Endothelial cell (in vitro differentiated cells): ENCODE measurements at regions not wholly inside any gene's neighbourhood (a gene's known extent, or its start where the extent isn't known, plus 50 kb on each side); places are given as distances from the start of the nearest gene placed in this dataset.

Experiments used
- DNase-seq: peaks from one replicate; pipeline ENCODE4 v3.0.0; 2021; ENCODE audit warnings: low spot score
- H3K27ac Mint-ChIP-seq: one replicate; pipeline ENCODE4 v1.8.0; 2021; ENCODE audit warnings: mixed read lengths, inconsistent platforms; ENCODE audit not compliant: unreplicated experiment
- H3K27me3 Mint-ChIP-seq: one replicate; pipeline ENCODE4 v1.8.0; 2021; ENCODE audit warnings: mild to moderate bottlenecking, moderate library complexity, mixed read lengths, inconsistent platforms; ENCODE audit not compliant: unreplicated experiment
- H3K36me3 Mint-ChIP-seq: one replicate; pipeline ENCODE4 v1.8.0; 2021; ENCODE audit warnings: mild to moderate bottlenecking, low read depth, mixed read lengths, inconsistent platforms; ENCODE audit not compliant: unreplicated experiment
- H3K4me1 Mint-ChIP-seq: one replicate; pipeline ENCODE4 v1.8.0; 2021; ENCODE audit warnings: mild to moderate bottlenecking, mixed read lengths, inconsistent platforms; ENCODE audit not compliant: unreplicated experiment
- H3K4me3 Mint-ChIP-seq: one replicate; pipeline ENCODE4 v1.8.0; 2021; ENCODE audit warnings: mild to moderate bottlenecking, mixed read lengths, inconsistent platforms; ENCODE audit not compliant: unreplicated experiment
- H3K9me3 Mint-ChIP-seq: one replicate; pipeline ENCODE4 v1.8.0; 2021; ENCODE audit warnings: mixed read lengths, inconsistent platforms; ENCODE audit not compliant: unreplicated experiment
- CTCF ChIP-seq: fragments of 200-600 bp; sonication (generic); IDR thresholded peaks from one replicate; pipeline ENCODE4 v1.5.0; 2021; ENCODE audit warnings: antibody characterized with exemption; ENCODE audit not compliant: unreplicated experiment

DNA sequence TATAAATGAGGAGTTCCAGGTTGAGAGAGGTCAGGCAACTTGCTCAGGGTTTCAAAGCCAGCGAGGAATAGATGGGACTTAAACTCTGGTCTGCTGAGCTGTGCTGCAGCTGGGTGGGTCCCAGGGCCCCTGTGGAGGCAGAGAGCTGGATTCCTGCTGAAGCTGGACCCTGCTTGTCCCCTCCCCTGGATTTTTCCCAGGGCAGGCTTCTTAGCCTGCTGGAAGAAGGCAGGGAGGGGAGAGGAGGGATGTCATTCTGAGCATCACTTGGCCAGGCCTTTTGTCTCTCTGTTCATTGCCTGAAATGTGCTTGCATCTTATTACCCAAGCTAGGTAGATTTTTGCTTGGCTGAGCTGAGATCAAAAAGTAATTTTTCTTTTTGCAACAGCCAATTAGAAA is 133.7 kb downstream of the DHX35 start:
- H3K36me3 Mint-ChIP-seq = no peaks in the 10 kb centered on the region
- no peak for TF ChIP-seq CTCF
- peaks cover 9% of the 10 kb centered on the region for H3K27me3 Mint-ChIP-seq
- H3K4me3 Mint-ChIP-seq = no peak overlapping the region
- H3K4me1 Mint-ChIP-seq = no peaks in the 10 kb centered on the region
- no peak for DNase-seq
- H3K9me3 Mint-ChIP-seq = no peaks in the 10 kb centered on the region
- H3K27ac Mint-ChIP-seq = no peak overlapping the region

- Mint-ChIP-seq H3K4me3 (no peak overlapping the region), H3K27ac (no peak overlapping the region), H3K4me1 (no peaks in the 10 kb centered on the region), H3K9me3 (no peaks in the 10 kb centered on the region), H3K36me3 (peaks cover 4% of the 10 kb centered on the region), H3K27me3 (peaks cover 13% of the 10 kb centered on the region)
- TF ChIP-seq CTCF = no peak
- DNase-seq = no peak
These were observed 132.2 kb downstream of the DHX35 start for GRCh38 chr20:39094391-39094790.

- Mint-ChIP-seq H3K9me3 (no peaks in the 10 kb centered on the region), H3K36me3 (peaks cover 10% of the 10 kb centered on the region), H3K27me3 (peaks cover 13% of the 10 kb centered on the region), H3K4me3 (no peak overlapping the region), H3K4me1 (no peaks in the 10 kb centered on the region), H3K27ac (no peak overlapping the region)
- no peak for DNase-seq
- no peak for TF ChIP-seq CTCF
These were observed 130.7 kb downstream of the DHX35 start for GRCh38 chr20:39092733-39093410.

- Mint-ChIP-seq H3K4me3 (no peak overlapping the region), H3K36me3 (peaks cover 10% of the 10 kb centered on the region), H3K9me3 (no peaks in the 10 kb centered on the region), H3K27me3 (peaks cover 10% of the 10 kb centered on the region), H3K4me1 (no peaks in the 10 kb centered on the region), H3K27ac (no peak overlapping the region)
- no peak for DNase-seq
- no peak for TF ChIP-seq CTCF
These were observed 128.8 kb downstream of the DHX35 start for GRCh38 chr20:39090906-39091305.

DNA sequence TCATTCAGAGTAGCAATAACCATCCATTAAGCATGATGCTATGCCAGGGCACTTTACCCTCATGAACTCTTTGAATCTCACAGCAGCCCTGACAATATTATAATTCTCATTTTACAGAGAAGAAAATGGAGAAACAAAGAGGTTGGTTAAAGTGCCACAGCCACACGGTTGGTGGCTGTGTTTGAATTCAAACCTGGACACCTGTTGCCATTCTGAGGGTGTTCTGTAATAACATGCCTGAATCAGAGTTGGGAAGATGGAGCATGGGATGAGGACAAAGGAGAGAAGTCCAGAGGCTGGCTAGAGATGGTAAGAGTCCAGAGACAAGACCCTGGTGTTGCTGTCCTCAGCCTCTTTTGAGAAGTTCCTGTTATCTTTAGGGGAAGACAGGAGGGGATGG is 127.7 kb downstream of the DHX35 start:
- Mint-ChIP-seq H3K4me3 (peak overlapping the region; percentile 42), H3K4me1 (no peaks in the 10 kb centered on the region), H3K27ac (no peak overlapping the region), H3K36me3 (peaks cover 10% of the 10 kb centered on the region), H3K27me3 (peaks cover 10% of the 10 kb centered on the region), H3K9me3 (no peaks in the 10 kb centered on the region)
- DNase-seq = no peak
- no peak for TF ChIP-seq CTCF
